Stimulated activated CD8-positive, alpha-beta memory T cell treated with anti-CD3 and anti-CD28 coated beads, Interleukin-2, amount 100 ng/mL, for 48 hours (primary cell): ENCODE measurements at regions not wholly inside any gene's neighbourhood (a gene's known extent, or its start where the extent isn't known, plus 50 kb on each side); places are given as distances from the start of the nearest gene placed in this dataset.
"Not testable (repeated sequence)": the region's sequence is repeated elsewhere in the genome, so short reads cannot be mapped to it uniquely, and the experiment has no call there.

ENCODE experiments used
- DNase-seq, 2 donors: peaks; one replicate each; pipeline ENCODE4 v3.0.0-alpha.2; 2020; ENCODE audit warnings: low read depth in 2 of 2

- DNase-seq, result no peak
Measured at GRCh38 chr11:27242591-27242990, 120.4 kb downstream of the CCDC34 start.

- DNase-seq, result no peak
Measured at GRCh38 chr11:27241311-27242122, 121.5 kb downstream of the CCDC34 start.

- DNase-seq, result no peak
Measured at GRCh38 chr11:27239305-27239942, 123.6 kb downstream of the CCDC34 start.

- no peak for DNase-seq
Measured at GRCh38 chr11:27238811-27239210, 124.2 kb downstream of the CCDC34 start.

GRCh38 chr11:27237643-27238042 is 125.4 kb downstream of the CCDC34 start:
- no peak for DNase-seq

GRCh38 chr11:27234961-27235360 is 128.1 kb downstream of the CCDC34 start:
- no peak for DNase-seq

GRCh38 chr11:27234043-27234668 is 128.9 kb downstream of the CCDC34 start:
- DNase-seq, result no peak

- no peak for DNase-seq
Measured at GRCh38 chr11:27233654-27234042, 129.4 kb downstream of the CCDC34 start.

- DNase-seq, result no peak
Measured at GRCh38 chr11:27231530-27231929, 131.5 kb downstream of the CCDC34 start.

- DNase-seq, result no peak
Measured at GRCh38 chr11:27230192-27230572, 132.8 kb downstream of the CCDC34 start.

- DNase-seq, result no peak
Measured at GRCh38 chr11:27229511-27230191, 133.4 kb downstream of the CCDC34 start.

GRCh38 chr11:27228906-27229290 is 134.1 kb downstream of the CCDC34 start:
- no peak for DNase-seq

- no peak for DNase-seq
Measured at GRCh38 chr11:27228232-27228905, 134.6 kb downstream of the CCDC34 start.

- DNase-seq, result no peak
Measured at GRCh38 chr11:27227736-27228135, 135.3 kb downstream of the CCDC34 start.

- not testable (repeated sequence) for DNase-seq
Measured at GRCh38 chr11:27219487-27220039, 143.5 kb downstream of the CCDC34 start.

GRCh38 chr11:27218421-27219038 is 144.5 kb downstream of the CCDC34 start:
- no peak for DNase-seq

GRCh38 chr11:27217948-27218420 is 145.0 kb downstream of the CCDC34 start:
- DNase-seq, result no peak

- DNase-seq, result no peak
Measured at GRCh38 chr11:27217496-27217895, 145.5 kb downstream of the CCDC34 start.

GRCh38 chr11:27216270-27217149 is 146.5 kb downstream of the CCDC34 start:
- no peak for DNase-seq
